C4-2B (cell line): ENCODE measurements at regions not wholly inside any gene's neighbourhood (a gene's known extent, or its start where the extent isn't known, plus 50 kb on each side); places are given as distances from the start of the nearest gene placed in this dataset.
"Not testable (repeated sequence)": the region's sequence is repeated elsewhere in the genome, so short reads cannot be mapped to it uniquely, and the experiment has no call there.

Experiments used
- H3K27ac ChIP-seq: fragments of 450-650 bp; 2 replicates; pipeline ENCODE4 v1.5.1; 2017
- CTCF ChIP-seq: fragments of 450-650 bp; conservative IDR thresholded peaks from 2 replicates; pipeline ENCODE4 v1.5.1; 2017; ENCODE audit warnings: mild to moderate bottlenecking
- ZFX ChIP-seq: fragments of 450-650 bp; IDR thresholded peaks from 2 replicates; pipeline ENCODE4 v1.6.1; 2017

- not testable (repeated sequence) for H3K27ac ChIP-seq
These were observed 113.4 kb downstream of the XPNPEP1 start for GRCh38 chr10:109809954-109810353.

- H3K27ac ChIP-seq = not testable (repeated sequence)
These were observed 122.1 kb downstream of the XPNPEP1 start for GRCh38 chr10:109801191-109801590.

GRCh38 chr10:109790647-109791046 lies 132.7 kb downstream of the XPNPEP1 start:
- TF ChIP-seq CTCF (no peak), ZFX (no peak)

GRCh38 chr10:109784236-109784635 lies 139.1 kb downstream of the XPNPEP1 start:
- TF ChIP-seq CTCF (no peak), ZFX (no peak)
- H3K27ac ChIP-seq = no peak overlapping the region

More at GRCh38 chr10:109790647-109791046, 132.7 kb downstream of the XPNPEP1 start:
- H3K27ac ChIP-seq = no peak overlapping the region

- H3K27ac ChIP-seq = no peak overlapping the region
- TF ChIP-seq ZFX (no peak), CTCF (no peak)
These were observed 140.0 kb downstream of the XPNPEP1 start for GRCh38 chr10:109783286-109783685.

- no peak overlapping the region for H3K27ac ChIP-seq
- TF ChIP-seq CTCF (no peak; the same call in 1 of the 2 replicates), ZFX (no peak)
These were observed 142.3 kb downstream of the XPNPEP1 start for GRCh38 chr10:109780997-109781396.

- no peak for TF ChIP-seq ZFX
- TF ChIP-seq CTCF = no peak
- H3K27ac ChIP-seq = no peak overlapping the region
These were observed 144.3 kb downstream of the XPNPEP1 start for GRCh38 chr10:109778993-109779392.

GRCh38 chr10:109774121-109774440 lies 149.2 kb downstream of the XPNPEP1 start:
- H3K27ac ChIP-seq = no peak overlapping the region
- peak; percentile 58 for TF ChIP-seq CTCF
- TF ChIP-seq ZFX = no peak
